Lower lobe of right lung (tissue), 2 donors: ENCODE measurements at regions not wholly inside any gene's neighbourhood (a gene's known extent, or its start where the extent isn't known, plus 50 kb on each side); places are given as distances from the start of the nearest gene placed in this dataset.

Experiments
- ATAC-seq, 2 donors: fragments of 200-7000 bp; cut with Tn5 transposase; one replicate each; pipeline ENCODE4 v1.9.1; 2020 to 2022; ENCODE audit warnings: mild to moderate bottlenecking in 2 of 2, moderate library complexity in 2 of 2
- DNase-seq: peaks from one replicate; pipeline ENCODE4 v3.0.0-alpha.2; 2020
- H3K27ac ChIP-seq: fragments of 200-600 bp; one replicate; pipeline ENCODE4 v1.8.0; 2022
- H3K27me3 ChIP-seq: fragments of 200-600 bp; one replicate; pipeline ENCODE4 v1.8.0; 2022; ENCODE audit warnings: low read depth
- H3K36me3 ChIP-seq: fragments of 200-600 bp; one replicate; pipeline ENCODE4 v1.8.0; 2022; ENCODE audit warnings: mild to moderate bottlenecking
- H3K4me1 ChIP-seq: fragments of 200-600 bp; one replicate; pipeline ENCODE4 v1.8.0; 2022
- H3K4me3 ChIP-seq: fragments of 200-600 bp; one replicate; pipeline ENCODE4 v1.8.0; 2022; ENCODE audit warnings: mild to moderate bottlenecking
- H3K9me3 ChIP-seq: fragments of 200-600 bp; one replicate; pipeline ENCODE4 v1.8.0; 2022
- intact Hi-C: fragments of 100-400 bp; cut with DNase I; formaldehyde crosslinking; loops from one replicate; pipeline ENCODE4 v1.11.0; 2022
- TF ChIP-seq, protein P1 (sequence below): fragments of 200-600 bp; IDR thresholded peaks from one replicate; pipeline ENCODE4 v1.8.0; 2022; ENCODE audit warnings: antibody characterized with exemption, mild to moderate bottlenecking
- donor health status: DM: no; HTN: yes; CAD: no; lungs with severe emphysema.

- no peaks in the 10 kb centered on the region for H3K9me3 ChIP-seq
- H3K4me1 ChIP-seq, result no peaks in the 10 kb centered on the region
- H3K4me3 ChIP-seq, result no peak overlapping the region
- TF ChIP-seq, protein P1, sequence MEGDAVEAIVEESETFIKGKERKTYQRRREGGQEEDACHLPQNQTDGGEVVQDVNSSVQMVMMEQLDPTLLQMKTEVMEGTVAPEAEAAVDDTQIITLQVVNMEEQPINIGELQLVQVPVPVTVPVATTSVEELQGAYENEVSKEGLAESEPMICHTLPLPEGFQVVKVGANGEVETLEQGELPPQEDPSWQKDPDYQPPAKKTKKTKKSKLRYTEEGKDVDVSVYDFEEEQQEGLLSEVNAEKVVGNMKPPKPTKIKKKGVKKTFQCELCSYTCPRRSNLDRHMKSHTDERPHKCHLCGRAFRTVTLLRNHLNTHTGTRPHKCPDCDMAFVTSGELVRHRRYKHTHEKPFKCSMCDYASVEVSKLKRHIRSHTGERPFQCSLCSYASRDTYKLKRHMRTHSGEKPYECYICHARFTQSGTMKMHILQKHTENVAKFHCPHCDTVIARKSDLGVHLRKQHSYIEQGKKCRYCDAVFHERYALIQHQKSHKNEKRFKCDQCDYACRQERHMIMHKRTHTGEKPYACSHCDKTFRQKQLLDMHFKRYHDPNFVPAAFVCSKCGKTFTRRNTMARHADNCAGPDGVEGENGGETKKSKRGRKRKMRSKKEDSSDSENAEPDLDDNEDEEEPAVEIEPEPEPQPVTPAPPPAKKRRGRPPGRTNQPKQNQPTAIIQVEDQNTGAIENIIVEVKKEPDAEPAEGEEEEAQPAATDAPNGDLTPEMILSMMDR, result no peak
- no peak for DNase-seq
- peak in 1 of 2 donors; percentile 32 for ATAC-seq
- H3K27ac ChIP-seq, result no peak overlapping the region
- no peaks in the 10 kb centered on the region for H3K27me3 ChIP-seq
- intact Hi-C loops, result no loop called here
- H3K36me3 ChIP-seq, result no peaks in the 10 kb centered on the region
Observed at GRCh38 chr4:178414881-178415446, 972.7 kb upstream of the AGA start.

DNA sequence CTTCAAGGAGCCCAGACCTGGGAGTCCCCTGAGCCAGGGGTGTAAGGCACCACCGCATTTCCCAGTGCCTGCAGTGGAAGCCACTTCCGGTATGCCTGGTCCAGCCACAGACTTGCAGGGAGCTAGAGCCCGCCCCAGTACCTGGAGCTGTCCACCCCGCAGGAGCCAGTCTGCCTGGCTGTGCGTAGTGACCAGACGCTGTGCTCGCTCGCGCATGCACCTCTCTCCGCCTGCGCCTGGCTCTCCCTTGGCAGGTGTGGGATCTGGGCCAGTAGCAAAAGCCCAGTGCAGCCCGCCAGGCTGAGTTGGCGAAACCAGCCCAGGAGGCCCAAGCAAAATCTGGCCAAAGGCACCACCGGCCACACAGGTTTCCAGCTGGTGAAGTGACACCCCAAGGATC, 973.7 kb upstream of the AGA start:
- intact Hi-C loops, result no loop called here
- Histone ChIP-seq H3K4me1 (no peaks in the 10 kb centered on the region), H3K36me3 (no peaks in the 10 kb centered on the region), H3K27me3 (no peaks in the 10 kb centered on the region), H3K27ac (no peak overlapping the region), H3K4me3 (no peak overlapping the region), H3K9me3 (no peaks in the 10 kb centered on the region)
- DNase-seq, result no peak
- TF ChIP-seq, protein P1, result no peak
- ATAC-seq, result peak in 1 of 2 donors; percentile 35

DNA sequence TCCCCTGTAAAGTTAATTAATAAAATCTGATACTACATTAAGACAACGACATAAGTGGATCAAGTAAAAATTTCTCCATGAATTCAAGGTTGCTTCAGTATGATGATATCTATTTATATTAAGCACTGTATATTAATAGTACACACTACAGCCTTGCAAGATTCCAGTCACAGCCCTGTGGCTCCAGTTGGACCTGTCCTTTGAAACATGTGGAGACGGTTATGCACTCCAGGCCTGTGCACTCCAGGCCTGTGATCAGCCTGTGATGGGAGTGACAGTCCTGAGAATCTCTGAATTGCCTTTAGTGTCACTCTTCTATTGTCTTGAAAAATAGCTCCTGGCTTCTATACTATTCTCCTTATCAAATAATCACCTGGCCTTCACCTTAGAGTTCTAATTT, 981.1 kb upstream of the AGA start:
- Histone ChIP-seq H3K4me3 (no peak overlapping the region), H3K4me1 (no peaks in the 10 kb centered on the region), H3K9me3 (no peaks in the 10 kb centered on the region), H3K27me3 (no peaks in the 10 kb centered on the region), H3K36me3 (no peaks in the 10 kb centered on the region), H3K27ac (no peak overlapping the region)
- no peak for DNase-seq
- intact Hi-C loops, result no loop called here
- no peak for ATAC-seq
- TF ChIP-seq, protein P1, result no peak

- no peak overlapping the region for H3K4me3 ChIP-seq
- TF ChIP-seq, protein P1, result no peak
- no peaks in the 10 kb centered on the region for H3K9me3 ChIP-seq
- H3K4me1 ChIP-seq, result no peaks in the 10 kb centered on the region
- ATAC-seq (no peak), DNase-seq (no peak)
- no peak overlapping the region for H3K27ac ChIP-seq
- no peaks in the 10 kb centered on the region for H3K27me3 ChIP-seq
- intact Hi-C loops, result no loop called here
- no peaks in the 10 kb centered on the region for H3K36me3 ChIP-seq
Observed at GRCh38 chr4:178426871-178427270, 984.6 kb upstream of the AGA start.

- intact Hi-C loops, result no loop called here
- Histone ChIP-seq H3K36me3 (no peaks in the 10 kb centered on the region), H3K4me1 (no peaks in the 10 kb centered on the region), H3K27ac (no peak overlapping the region), H3K9me3 (no peaks in the 10 kb centered on the region), H3K27me3 (no peaks in the 10 kb centered on the region), H3K4me3 (no peak overlapping the region)
- TF ChIP-seq, protein P1, result no peak
- DNase-seq (no peak), ATAC-seq (no peak)
Observed at GRCh38 chr4:178427663-178428062, 985.4 kb upstream of the AGA start.
